GM23338 (cell line): ENCODE measurements at regions not wholly inside any gene's neighbourhood (a gene's known extent, or its start where the extent isn't known, plus 50 kb on each side); places are given as distances from the start of the nearest gene placed in this dataset.

Experiments used
- ATAC-seq: fragments of 200-7000 bp; cut with Tn5 transposase; 3 replicates; pipeline ENCODE4 v1.9.1; 2020
- DNase-seq: peaks from one replicate; pipeline ENCODE4 v3.0.0-alpha.2; 2015; ENCODE audit warnings: low spot score
- H2AFZ ChIP-seq: fragments of 200-600 bp; sonication (generic); 2 replicates; pipeline ENCODE4 v1.8.0; 2016; ENCODE audit warnings: antibody characterized with exemption, mild to moderate bottlenecking, moderate library complexity
- H3F3A ChIP-seq: fragments of 200-600 bp; sonication (generic); replicated peaks from 2 replicates; pipeline ENCODE4 v1.8.0; 2017; ENCODE audit warnings: antibody characterized with exemption, mixed run types, low read depth
- H3K27ac ChIP-seq: fragments of 200-600 bp; sonication (generic); 2 replicates; pipeline ENCODE4 v1.6.1; 2016; ENCODE audit warnings: low read depth
- H3K27me3 ChIP-seq: fragments of 200-600 bp; sonication (generic); 2 replicates; pipeline ENCODE4 v1.8.0; 2016; ENCODE audit warnings: mild to moderate bottlenecking, mixed run types, moderate library complexity; ENCODE audit not compliant: insufficient read depth
- H3K36me3 ChIP-seq: fragments of 200-600 bp; sonication (generic); 2 replicates; pipeline ENCODE4 v1.8.0; 2016; ENCODE audit warnings: mild to moderate bottlenecking; ENCODE audit not compliant: insufficient read depth
- H3K4me1 ChIP-seq: fragments of 200-600 bp; sonication (generic); 2 replicates; pipeline ENCODE4 v1.8.0; 2016; ENCODE audit warnings: mild to moderate bottlenecking, moderate library complexity; ENCODE audit not compliant: insufficient read depth
- H3K4me2 ChIP-seq: fragments of 200-600 bp; sonication (generic); 2 replicates; pipeline ENCODE4 v1.7.1; 2017; ENCODE audit warnings: mixed run types
- H3K4me3 ChIP-seq: fragments of 200-600 bp; sonication (generic); 2 replicates; pipeline ENCODE4 v1.6.1; 2016; ENCODE audit warnings: mixed run types
- H3K79me2 ChIP-seq: fragments of 200-600 bp; sonication (generic); replicated peaks from 2 replicates; pipeline ENCODE4 v1.8.0; 2017; ENCODE audit warnings: mild to moderate bottlenecking; ENCODE audit not compliant: insufficient read depth
- H3K9me2 ChIP-seq: fragments of 200-600 bp; sonication (generic); 2 replicates; pipeline ENCODE4 v1.8.0; 2017; ENCODE audit not compliant: insufficient read depth
- H4K20me1 ChIP-seq: fragments of 200-600 bp; sonication (generic); replicated peaks from 2 replicates; pipeline ENCODE4 v1.8.0; 2017; ENCODE audit warnings: mild to moderate bottlenecking; ENCODE audit not compliant: insufficient read depth
- H3K27ac Mint-ChIP-seq: 2 replicates; pipeline ENCODE4 v1.8.0; 2020; ENCODE audit warnings: inconsistent platforms, mild to moderate bottlenecking, moderate library complexity, mixed read lengths
- H3K27me3 Mint-ChIP-seq: 3 replicates; pipeline ENCODE4 v1.8.0; 2022; ENCODE audit warnings: low read depth, mild to moderate bottlenecking, moderate library complexity, mixed read lengths, inconsistent platforms; ENCODE audit not compliant: insufficient read depth, poor library complexity
- H3K36me3 Mint-ChIP-seq: 3 replicates; pipeline ENCODE4 v1.8.0; 2021; ENCODE audit warnings: low read depth, mild to moderate bottlenecking, inconsistent platforms, moderate library complexity, mixed read lengths
- H3K4me1 Mint-ChIP-seq: 3 replicates; pipeline ENCODE4 v1.8.0; 2020; ENCODE audit warnings: mild to moderate bottlenecking, inconsistent platforms, mixed read lengths
- H3K4me3 Mint-ChIP-seq: 3 replicates; pipeline ENCODE4 v1.8.0; 2021; ENCODE audit warnings: moderate library complexity, mild to moderate bottlenecking, inconsistent platforms, mixed read lengths
- H3K9me3 Mint-ChIP-seq: 3 replicates; pipeline ENCODE4 v1.8.0; 2020; ENCODE audit warnings: moderate library complexity, mild to moderate bottlenecking, inconsistent platforms, mixed read lengths
- CREB1 ChIP-seq: fragments of 250-450 bp; sonication (Bioruptor Pico); IDR thresholded peaks from 2 replicates; pipeline ENCODE4 v1.5.0; 2020; ENCODE audit warnings: low read depth, mild to moderate bottlenecking, moderate library complexity
- CTCF ChIP-seq, 2 experiments: fragments of 200-600 bp in 1 of 2; sonication (generic) in 1 of 2; conservative IDR thresholded peaks; 2 replicates each; pipeline versions ENCODE4 v1.5.1 to v1.6.1; 2016 to 2017; ENCODE audit warnings: antibody characterized with exemption in 2 of 2, low read depth in 2 of 2, mild to moderate bottlenecking in 2 of 2, moderate library complexity in 1 of 2
- ETS1 ChIP-seq: IDR thresholded peaks from 2 replicates; pipeline ENCODE4 v1.6.1; 2016; ENCODE audit warnings: antibody characterized with exemption
- EZH2 ChIP-seq: fragments of 200-600 bp; sonication (generic); IDR thresholded peaks from one replicate; pipeline ENCODE4 v1.8.0; 2017; ENCODE audit warnings: antibody characterized with exemption, mild to moderate bottlenecking, low read depth; ENCODE audit not compliant: unreplicated experiment
- EZH2phosphoT487 ChIP-seq: fragments of 200-600 bp; sonication (generic); IDR thresholded peaks from one replicate; pipeline ENCODE4 v1.8.1; 2018; ENCODE audit warnings: antibody characterized with exemption; ENCODE audit not compliant: unreplicated experiment
- JUNB ChIP-seq: IDR thresholded peaks from one replicate; pipeline ENCODE4 v1.6.1; 2016; ENCODE audit warnings: antibody characterized with exemption; ENCODE audit not compliant: unreplicated experiment
- NANOG ChIP-seq: IDR thresholded peaks from 2 replicates; pipeline ENCODE4 v1.6.1; 2016; ENCODE audit warnings: antibody characterized with exemption, borderline replicate concordance
- POLR2AphosphoS5 ChIP-seq: IDR thresholded peaks from 2 replicates; pipeline ENCODE4 v1.6.1; 2016; ENCODE audit warnings: antibody characterized with exemption, low read depth
- REST ChIP-seq: IDR thresholded peaks from one replicate; pipeline ENCODE4 v1.6.1; 2018; ENCODE audit warnings: antibody characterized with exemption; ENCODE audit not compliant: unreplicated experiment
- STAT1 ChIP-seq: IDR thresholded peaks from one replicate; pipeline ENCODE4 v1.6.1; 2016; ENCODE audit warnings: antibody characterized with exemption; ENCODE audit not compliant: unreplicated experiment
- ZNF114 ChIP-seq: fragments of 250-450 bp; sonication (Bioruptor Pico); IDR thresholded peaks from 2 replicates; pipeline ENCODE4 v1.5.0; 2020; ENCODE audit warnings: mild to moderate bottlenecking, moderate library complexity
- ZNF331 ChIP-seq: fragments of 250-450 bp; sonication (Bioruptor Pico); IDR thresholded peaks from 2 replicates; pipeline ENCODE4 v1.5.0; 2020; ENCODE audit warnings: low read depth, mild to moderate bottlenecking, moderate library complexity
- ZNF462 ChIP-seq: fragments of 250-450 bp; sonication (Bioruptor Pico); IDR thresholded peaks from 2 replicates; pipeline ENCODE4 v1.5.0; 2020; ENCODE audit warnings: mild to moderate bottlenecking, moderate library complexity

- H3K4me3 Mint-ChIP-seq = no peak overlapping the region
- peaks cover 3% of the 10 kb centered on the region; the same call in 1 of the 3 replicates for H3K9me3 Mint-ChIP-seq
- 0 out of 2 replicates have a peak, but pooled peaks cover 3% of the 10 kb centered on the region for H3K9me2 ChIP-seq
- ATAC-seq (no peak), DNase-seq (no peak)
- H3K27ac Mint-ChIP-seq = no peak overlapping the region
- no peaks in the 10 kb centered on the region for H3K4me1 Mint-ChIP-seq
- H3K27me3 Mint-ChIP-seq = no peaks in the 10 kb centered on the region
- H2AFZ ChIP-seq = no peak overlapping the region
- no peak overlapping the region for H3K4me2 ChIP-seq
- no peaks in the 10 kb centered on the region for H3K79me2 ChIP-seq
- no peaks in the 10 kb centered on the region for H3K27me3 ChIP-seq
- TF ChIP-seq STAT1 (no peak), ZNF114 (CRISPR knock-in tag) (no peak), ZNF462 (CRISPR knock-in tag) (no peak), NANOG (no peak), CTCF (conservative IDR thresholded peaks at IDR 0.05; ENCODE audit: low read depth in 2 of 2) (no peak), ZNF331 (CRISPR knock-in tag) (no peak), CREB1 (CRISPR knock-in tag) (no peak), EZH2phosphoT487 (no peak), EZH2 (no peak), REST (no peak), JUNB (no peak), POLR2AphosphoS5 (no peak), ETS1 (no peak)
- H3K4me1 ChIP-seq = no peaks in the 10 kb centered on the region
- H4K20me1 ChIP-seq = no peaks in the 10 kb centered on the region
- no peak overlapping the region for H3K4me3 ChIP-seq
- no peak overlapping the region for H3K27ac ChIP-seq
- H3K36me3 ChIP-seq = no peaks in the 10 kb centered on the region
- H3K36me3 Mint-ChIP-seq = no peaks in the 10 kb centered on the region
- no peaks in the 10 kb centered on the region for H3F3A ChIP-seq
Observed at GRCh38 chr3:76582632-76583378, 457.1 kb upstream of the ROBO2 start.
